ENCODE measurements at regions not wholly inside any gene's neighbourhood (a gene's known extent, or its start where the extent isn't known, plus 50 kb on each side); places are given as distances from the start of the nearest gene placed in this dataset.

GRCh38 chr10:78739444-78740053 lies 329.2 kb upstream of the ZMIZ1 start:
- WGBS, result 87% methylated on average over 4 of the region's 4 CpGs
- Histone ChIP-seq H3K9me3 (no peaks in the 10 kb centered on the region), H3K36me3 (no peaks in the 10 kb centered on the region), H3K27ac (no peak overlapping the region), H3K27me3 (no peaks in the 10 kb centered on the region), H3K4me1 (peaks cover 27% of the 10 kb centered on the region), H3K4me3 (no peak overlapping the region)
- peak in 1 of 2 donors; percentile 29 for DNase-seq (ENCODE audit: low spot score in 2 of 2)
- TF ChIP-seq EP300 (IDR thresholded peaks at IDR 0.05) (no peak), POLR2A (IDR thresholded peaks at IDR 0.05) (no peak), POLR2AphosphoS5 (IDR thresholded peaks at IDR 0.05) (no peak)

- no peak overlapping the region for H3K27ac ChIP-seq
- WGBS, result 53% methylated on average over 5 of the region's 5 CpGs
Measured at GRCh38 chr10:78740976-78741915, 327.5 kb upstream of the ZMIZ1 start.

GRCh38 chr10:78742406-78742729 lies 326.4 kb upstream of the ZMIZ1 start:
- Histone ChIP-seq H3K27me3 (no peaks in the 10 kb centered on the region), H3K36me3 (no peaks in the 10 kb centered on the region), H3K4me3 (no peak overlapping the region), H3K4me1 (peaks cover 37% of the 10 kb centered on the region), H3K27ac (peak overlapping the region; percentile 61), H3K9me3 (no peaks in the 10 kb centered on the region)
- TF ChIP-seq CTCF (IDR thresholded peaks at IDR 0.05) (no peak), POLR2AphosphoS5 (IDR thresholded peaks at IDR 0.05) (no peak), POLR2A (IDR thresholded peaks at IDR 0.05) (no peak), EP300 (IDR thresholded peaks at IDR 0.05) (no peak)
- no peak for DNase-seq (ENCODE audit: low spot score in 2 of 2)
- 89% methylated on average over 5 of the region's 5 CpGs for WGBS

More at GRCh38 chr10:78740976-78741915, 327.5 kb upstream of the ZMIZ1 start:
- Histone ChIP-seq H3K27me3 (no peaks in the 10 kb centered on the region), H3K9me3 (no peaks in the 10 kb centered on the region), H3K4me3 (no peak overlapping the region), H3K4me1 (peaks cover 37% of the 10 kb centered on the region), H3K36me3 (no peaks in the 10 kb centered on the region)
- DNase-seq (ENCODE audit: low spot score in 2 of 2), result no peak
- TF ChIP-seq POLR2AphosphoS5 (IDR thresholded peaks at IDR 0.05) (no peak), CTCF (IDR thresholded peaks at IDR 0.05) (no peak)

GRCh38 chr10:78742730-78743615 lies 325.8 kb upstream of the ZMIZ1 start:
- DNase-seq (ENCODE audit: low spot score in 2 of 2), result peak in 1 of 2 donors; percentile 88

More at GRCh38 chr10:78742730-78743615, 325.8 kb upstream of the ZMIZ1 start:
- Histone ChIP-seq H3K4me3 (no peak overlapping the region), H3K27ac (peak overlapping the region; percentile 61), H3K9me3 (no peaks in the 10 kb centered on the region), H3K27me3 (no peaks in the 10 kb centered on the region), H3K4me1 (peaks cover 37% of the 10 kb centered on the region), H3K36me3 (no peaks in the 10 kb centered on the region)
- WGBS, result 70% methylated on average over 12 of the region's 12 CpGs
- TF ChIP-seq CTCF (IDR thresholded peaks at IDR 0.05) (no peak), EP300 (IDR thresholded peaks at IDR 0.05) (no peak), POLR2AphosphoS5 (IDR thresholded peaks at IDR 0.05) (no peak), POLR2A (IDR thresholded peaks at IDR 0.05) (no peak)

Data from suprapubic skin (tissue), 4 donors.